Stimulated activated CD4-positive, alpha-beta T cell treated with anti-CD3 and anti-CD28 coated beads, Interleukin-1b, Interleukin-23, amount 100 ng/mL, for 1 hour (primary cell): ENCODE measurements at regions not wholly inside any gene's neighbourhood (a gene's known extent, or its start where the extent isn't known, plus 50 kb on each side); places are given as distances from the start of the nearest gene placed in this dataset.
"Not testable (repeated sequence)": the region's sequence is repeated elsewhere in the genome, so short reads cannot be mapped to it uniquely, and the experiment has no call there.

ENCODE experiments used
- DNase-seq, 2 donors: peaks; one replicate each; pipeline ENCODE4 v3.0.0-alpha.2; 2020; ENCODE audit warnings: low read depth in 2 of 2

GRCh38 chr6:140393665-140394540, 1019.5 kb upstream of the CITED2 start:
- DNase-seq: no peak

GRCh38 chr6:140388815-140389214, 1014.4 kb upstream of the CITED2 start:
- no peak for DNase-seq

- no peak for DNase-seq
Observed at GRCh38 chr6:140388192-140388802, 1013.8 kb upstream of the CITED2 start.

- DNase-seq: no peak
Observed at GRCh38 chr6:140385679-140386078, 1011.2 kb upstream of the CITED2 start.

GRCh38 chr6:140382355-140382754, 1007.9 kb upstream of the CITED2 start:
- no peak for DNase-seq

- no peak for DNase-seq
Observed at GRCh38 chr6:140380427-140381218, 1006.2 kb upstream of the CITED2 start.

GRCh38 chr6:140379919-140380318, 1005.5 kb upstream of the CITED2 start:
- DNase-seq: no peak

GRCh38 chr6:140376209-140376608, 1001.8 kb upstream of the CITED2 start:
- no peak for DNase-seq

GRCh38 chr6:140373728-140374127, 999.3 kb upstream of the CITED2 start:
- not testable (repeated sequence) for DNase-seq

GRCh38 chr6:140372064-140372463, 997.6 kb upstream of the CITED2 start:
- DNase-seq: no peak

- DNase-seq: no peak
Observed at GRCh38 chr6:140370976-140371870, 996.8 kb upstream of the CITED2 start.

- DNase-seq: no peak
Observed at GRCh38 chr6:140370441-140370840, 996.0 kb upstream of the CITED2 start.

GRCh38 chr6:140366991-140367390, 992.5 kb upstream of the CITED2 start:
- DNase-seq: no peak

GRCh38 chr6:140364916-140365315, 990.5 kb upstream of the CITED2 start:
- DNase-seq: no peak

GRCh38 chr6:140360651-140361050, 986.2 kb upstream of the CITED2 start:
- no peak for DNase-seq

- no peak for DNase-seq
Observed at GRCh38 chr6:140355476-140355875, 981.0 kb upstream of the CITED2 start.

- no peak for DNase-seq
Observed at GRCh38 chr6:140354296-140354695, 979.8 kb upstream of the CITED2 start.

- no peak for DNase-seq
Observed at GRCh38 chr6:140353536-140353935, 979.1 kb upstream of the CITED2 start.

- DNase-seq: no peak
Observed at GRCh38 chr6:140346428-140346827, 972.0 kb upstream of the CITED2 start.

- no peak for DNase-seq
Observed at GRCh38 chr6:140345935-140346334, 971.5 kb upstream of the CITED2 start.

GRCh38 chr6:140344142-140344913, 969.9 kb upstream of the CITED2 start:
- DNase-seq: no peak
